Tibial nerve (tissue), 4 donors: ENCODE measurements at regions not wholly inside any gene's neighbourhood (a gene's known extent, or its start where the extent isn't known, plus 50 kb on each side); places are given as distances from the start of the nearest gene placed in this dataset.

Experiments
- CTCF ChIP-seq, 5 experiments: fragments of 200-600 bp in 3 of 5; fragments of 450-650 bp in 2 of 5; sonication (generic) in 3 of 5; IDR thresholded peaks; one replicate each; pipeline ENCODE4 v1.5.1; 2016 to 2019; ENCODE audit warnings: antibody characterized with exemption in 5 of 5, mild to moderate bottlenecking in 3 of 5, moderate library complexity in 2 of 5
- EP300 ChIP-seq, 2 donors: sonication (generic); formaldehyde crosslinking; IDR thresholded peaks; one replicate each; pipeline ENCODE4 v1.6.1; 2017; ENCODE audit warnings: antibody characterized with exemption in 2 of 2, mild to moderate bottlenecking in 1 of 2
- POLR2A ChIP-seq, 2 donors: fragments of 450-650 bp; IDR thresholded peaks; one replicate each; pipeline ENCODE4 v1.6.1; 2017; ENCODE audit warnings: antibody characterized with exemption in 2 of 2, mild to moderate bottlenecking in 2 of 2, moderate library complexity in 2 of 2

DNA sequence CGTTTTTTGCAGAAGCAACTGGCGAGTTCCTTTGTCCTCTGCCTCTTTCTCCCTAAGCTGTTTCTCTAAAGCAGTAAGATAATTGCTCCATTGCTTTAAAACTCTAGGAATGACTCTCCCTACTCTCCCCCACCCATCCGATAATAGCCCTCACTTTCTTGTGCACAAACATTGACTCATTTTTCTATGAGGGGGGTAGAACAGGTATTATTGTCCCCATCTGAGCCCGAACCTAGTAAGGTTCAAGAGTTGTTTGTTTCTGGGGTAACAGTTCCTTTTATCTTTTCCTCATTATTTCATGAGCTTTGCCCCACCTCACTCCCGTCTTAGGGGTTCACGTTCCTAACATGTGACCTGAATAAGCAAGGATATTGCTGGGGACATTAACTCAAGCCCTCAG, 190.6 kb downstream of the EMP1 start:
- TF ChIP-seq CTCF (IDR thresholded peaks at IDR 0.05), result no peak
- no peak for TF ChIP-seq EP300 (IDR thresholded peaks at IDR 0.05)
- no peak for TF ChIP-seq POLR2A (IDR thresholded peaks at IDR 0.05)
